ENCODE measurements at regions not wholly inside any gene's neighbourhood (a gene's known extent, or its start where the extent isn't known, plus 50 kb on each side); places are given as distances from the start of the nearest gene placed in this dataset.

GRCh38 chr2:7913974-7914373 lies 767.9 kb upstream of the ID2 start:
- TF ChIP-seq CTCF (IDR thresholded peaks at IDR 0.05; ENCODE audit: poor library complexity, severe bottlenecking), result no peak
- no peak for TF ChIP-seq RAD21 (conservative IDR thresholded peaks at IDR 0.05)

All from neural cell (in vitro differentiated cells).